ENCODE measurements at regions not wholly inside any gene's neighbourhood (a gene's known extent, or its start where the extent isn't known, plus 50 kb on each side); places are given as distances from the start of the nearest gene placed in this dataset.

DNA sequence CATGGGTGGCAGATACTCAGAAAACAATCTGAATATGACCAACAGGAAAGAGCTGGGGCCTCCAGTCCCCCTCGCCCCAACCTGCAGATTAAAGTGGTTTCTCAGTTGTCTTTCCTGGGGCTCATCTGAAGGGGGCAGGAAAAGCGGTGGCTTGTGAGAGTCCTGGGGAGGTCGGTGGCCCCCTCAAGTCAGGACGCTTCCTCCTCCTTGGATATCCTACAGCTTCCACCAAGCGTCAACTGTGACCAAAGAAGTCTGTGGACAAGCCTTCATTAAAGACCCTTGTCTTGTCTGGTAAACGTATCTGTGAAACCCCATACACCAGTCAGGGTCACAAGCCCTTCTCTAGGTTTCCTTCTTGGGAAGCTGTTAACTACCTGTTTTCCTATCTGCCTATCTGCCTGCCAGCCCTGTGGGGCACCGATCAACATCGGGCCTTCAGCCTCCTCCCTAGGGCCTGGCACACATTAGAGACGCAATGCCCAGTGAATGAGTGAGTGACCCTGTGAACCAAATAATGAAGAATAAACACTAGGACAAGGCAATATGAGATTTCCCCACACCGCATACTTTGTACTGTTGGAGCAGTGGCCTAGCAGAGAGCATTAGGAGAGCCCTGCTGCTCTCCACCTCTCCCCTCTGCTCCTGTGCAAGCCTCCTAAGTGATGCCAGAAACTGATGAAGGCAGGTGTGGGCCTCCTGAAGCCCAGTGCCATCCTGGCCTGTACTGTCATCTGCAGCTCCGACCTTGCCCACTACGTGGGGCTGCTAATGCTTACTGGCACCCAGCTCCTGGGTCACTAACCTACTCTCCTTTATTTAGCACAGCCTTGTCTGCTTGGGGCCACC lies 1317.8 kb downstream of the UQCRFS1 start:
- H3K4me1 ChIP-seq (ENCODE audit: insufficient read depth, low read length), result no peaks in the 10 kb centered on the region
- H3K27me3 ChIP-seq (ENCODE audit: insufficient read depth, low read length), result no peaks in the 10 kb centered on the region
- H3K36me3 ChIP-seq (ENCODE audit: insufficient read depth, low read length), result no peaks in the 10 kb centered on the region
- no peak overlapping the region for H3K4me3 ChIP-seq (ENCODE audit: low read length)
- peaks cover 55% of the 10 kb centered on the region for H3K9me3 ChIP-seq (ENCODE audit: insufficient read depth, low read depth, low read length)
- H3K9ac ChIP-seq (ENCODE audit: low read depth, low read length), result no peak overlapping the region
- WGBS, result 78% methylated on average over 12 of the region's 12 CpGs
- H3K27ac ChIP-seq (ENCODE audit: low read depth, low read length), result no peak overlapping the region

DNA sequence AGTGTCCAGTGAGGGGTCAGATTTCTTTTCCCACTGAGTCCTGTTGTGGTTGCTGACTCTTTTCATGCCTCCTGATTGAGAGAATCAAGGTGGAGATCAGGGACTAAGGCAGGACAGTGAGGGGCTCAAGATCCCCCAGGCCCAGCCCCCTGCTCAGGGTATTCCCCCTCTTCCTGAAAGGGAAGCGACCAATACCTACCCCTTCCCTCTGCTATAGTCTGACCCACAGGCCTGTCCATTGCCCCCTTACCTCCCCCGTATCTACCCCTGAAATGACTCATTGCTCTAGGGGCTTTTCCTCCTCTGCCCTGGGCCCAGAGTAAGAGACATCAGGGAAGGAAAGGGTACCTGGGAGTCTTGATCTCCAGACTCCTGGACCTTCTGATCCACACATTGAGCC lies 1320.5 kb downstream of the UQCRFS1 start:
- Histone ChIP-seq H3K4me1 (ENCODE audit: insufficient read depth, low read length) (no peaks in the 10 kb centered on the region), H3K9me3 (ENCODE audit: insufficient read depth, low read depth, low read length) (peaks cover 61% of the 10 kb centered on the region), H3K4me3 (ENCODE audit: low read length) (no peak overlapping the region), H3K36me3 (ENCODE audit: insufficient read depth, low read length) (no peaks in the 10 kb centered on the region), H3K27me3 (ENCODE audit: insufficient read depth, low read length) (no peaks in the 10 kb centered on the region), H3K27ac (ENCODE audit: low read depth, low read length) (no peak overlapping the region), H3K9ac (ENCODE audit: low read depth, low read length) (no peak overlapping the region)
- 81% methylated on average over 2 of the region's 2 CpGs for WGBS

DNA sequence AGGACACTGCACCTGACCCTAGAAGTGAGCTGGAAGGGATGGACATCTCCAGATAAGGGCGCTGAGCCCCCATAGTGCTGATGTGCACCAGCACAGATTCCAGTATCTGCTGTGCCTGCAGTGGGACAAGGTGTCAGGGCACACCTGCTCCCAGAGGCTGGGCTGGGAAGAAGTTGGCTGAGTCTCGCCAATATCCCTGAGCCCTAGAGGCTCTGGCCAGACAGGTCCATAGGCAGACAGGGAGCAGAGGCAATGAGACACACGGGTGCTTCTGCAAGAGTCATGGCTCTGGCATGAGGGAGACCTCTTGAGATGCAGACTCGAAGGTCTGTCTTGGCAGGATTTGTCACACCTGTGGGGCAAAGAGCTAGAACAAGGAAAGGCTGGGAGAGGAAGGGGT lies 1321.5 kb downstream of the UQCRFS1 start:
- 64% methylated on average over 4 of the region's 4 CpGs for WGBS
- no peaks in the 10 kb centered on the region for H3K4me1 ChIP-seq (ENCODE audit: insufficient read depth, low read length)
- no peaks in the 10 kb centered on the region for H3K36me3 ChIP-seq (ENCODE audit: insufficient read depth, low read length)
- H3K27me3 ChIP-seq (ENCODE audit: insufficient read depth, low read length), result no peaks in the 10 kb centered on the region
- H3K9ac ChIP-seq (ENCODE audit: low read depth, low read length), result no peak overlapping the region
- peaks cover 68% of the 10 kb centered on the region for H3K9me3 ChIP-seq (ENCODE audit: insufficient read depth, low read depth, low read length)
- no peak overlapping the region for H3K27ac ChIP-seq (ENCODE audit: low read depth, low read length)
- H3K4me3 ChIP-seq (ENCODE audit: low read length), result no peak overlapping the region

DNA sequence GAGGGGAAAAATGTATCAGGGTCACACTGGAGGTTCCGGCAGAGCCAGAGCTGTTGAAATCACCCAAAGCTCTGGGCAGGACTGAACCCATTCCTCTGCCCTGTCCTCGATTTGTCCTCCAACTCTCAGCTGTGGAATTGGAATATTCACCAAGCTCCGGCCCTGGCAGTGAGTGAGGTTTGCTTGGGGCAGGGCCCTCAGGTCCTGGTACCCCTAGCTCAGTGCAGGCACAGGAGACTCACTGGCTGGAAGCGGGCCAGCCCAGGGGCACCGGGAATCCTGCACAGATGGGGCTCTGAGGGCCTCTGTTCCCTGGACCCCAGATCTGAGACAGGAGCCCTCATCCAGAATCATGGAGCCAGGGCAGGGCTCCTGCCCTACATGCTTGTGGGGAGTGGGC lies 1322.3 kb downstream of the UQCRFS1 start:
- H3K9me3 ChIP-seq (ENCODE audit: insufficient read depth, low read depth, low read length), result peaks cover 68% of the 10 kb centered on the region

DNA sequence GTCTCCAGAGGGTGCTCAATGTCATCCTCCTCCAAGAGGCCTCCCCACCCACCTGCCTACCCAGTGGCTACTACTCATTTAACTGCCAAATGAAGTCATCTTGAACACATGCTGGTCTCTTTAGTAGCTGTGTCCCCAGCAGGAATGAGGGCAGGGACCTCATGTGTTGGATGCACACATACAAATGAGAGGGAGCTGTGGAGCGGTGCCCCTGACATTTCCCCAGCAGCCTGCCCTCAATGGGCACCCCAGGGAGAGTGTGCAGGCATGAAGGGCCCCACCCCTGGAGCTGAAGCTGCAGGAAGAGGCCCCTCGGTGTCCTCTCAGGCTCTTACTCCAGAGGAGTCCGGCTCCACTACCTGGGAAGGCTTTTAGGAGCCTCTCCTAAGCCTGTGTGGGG lies 1322.7 kb downstream of the UQCRFS1 start:
- Histone ChIP-seq H3K27me3 (ENCODE audit: insufficient read depth, low read length) (no peaks in the 10 kb centered on the region), H3K9ac (ENCODE audit: low read depth, low read length) (no peak overlapping the region), H3K9me3 (ENCODE audit: insufficient read depth, low read depth, low read length) (peaks cover 66% of the 10 kb centered on the region), H3K36me3 (ENCODE audit: insufficient read depth, low read length) (no peaks in the 10 kb centered on the region), H3K4me3 (ENCODE audit: low read length) (no peak overlapping the region), H3K4me1 (ENCODE audit: insufficient read depth, low read length) (no peaks in the 10 kb centered on the region), H3K27ac (ENCODE audit: low read depth, low read length) (no peak overlapping the region)
- 82% methylated on average over 3 of the region's 3 CpGs for WGBS

More for the DNA sequence above, 1322.3 kb downstream of the UQCRFS1 start:
- no peaks in the 10 kb centered on the region for H3K4me1 ChIP-seq (ENCODE audit: insufficient read depth, low read length)
- no peaks in the 10 kb centered on the region for H3K27me3 ChIP-seq (ENCODE audit: insufficient read depth, low read length)
- WGBS, result 60% methylated on average over 5 of the region's 5 CpGs
- H3K4me3 ChIP-seq (ENCODE audit: low read length), result no peak overlapping the region
- no peak overlapping the region for H3K9ac ChIP-seq (ENCODE audit: low read depth, low read length)
- H3K27ac ChIP-seq (ENCODE audit: low read depth, low read length), result no peak overlapping the region
- no peaks in the 10 kb centered on the region for H3K36me3 ChIP-seq (ENCODE audit: insufficient read depth, low read length)

DNA sequence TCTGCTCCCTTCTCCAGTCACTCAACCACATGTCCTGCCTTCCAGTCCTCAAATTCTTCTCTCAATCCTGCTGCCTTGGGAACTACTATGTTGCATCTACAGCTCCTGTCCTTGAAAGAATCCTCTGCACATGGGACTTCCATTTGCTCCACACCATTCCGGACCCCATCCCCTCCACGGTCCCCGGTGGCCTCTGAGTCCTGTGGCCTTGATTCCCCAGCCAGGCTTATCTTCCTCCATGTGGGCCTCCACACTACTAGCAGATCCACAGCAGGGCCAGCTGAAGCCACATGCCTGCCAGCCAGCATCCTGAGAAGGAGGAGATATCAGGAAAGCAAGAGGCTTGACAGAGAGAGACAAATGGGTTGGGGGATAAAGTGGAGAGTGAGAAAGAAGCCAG lies 1323.8 kb downstream of the UQCRFS1 start:
- Histone ChIP-seq H3K27me3 (ENCODE audit: insufficient read depth, low read length) (no peaks in the 10 kb centered on the region), H3K4me3 (ENCODE audit: low read length) (no peak overlapping the region), H3K9me3 (ENCODE audit: insufficient read depth, low read depth, low read length) (peaks cover 58% of the 10 kb centered on the region), H3K9ac (ENCODE audit: low read depth, low read length) (no peak overlapping the region), H3K36me3 (ENCODE audit: insufficient read depth, low read length) (no peaks in the 10 kb centered on the region), H3K27ac (ENCODE audit: low read depth, low read length) (no peak overlapping the region), H3K4me1 (ENCODE audit: insufficient read depth, low read length) (no peaks in the 10 kb centered on the region)
- WGBS, result 90% methylated on average over 3 of the region's 3 CpGs

DNA sequence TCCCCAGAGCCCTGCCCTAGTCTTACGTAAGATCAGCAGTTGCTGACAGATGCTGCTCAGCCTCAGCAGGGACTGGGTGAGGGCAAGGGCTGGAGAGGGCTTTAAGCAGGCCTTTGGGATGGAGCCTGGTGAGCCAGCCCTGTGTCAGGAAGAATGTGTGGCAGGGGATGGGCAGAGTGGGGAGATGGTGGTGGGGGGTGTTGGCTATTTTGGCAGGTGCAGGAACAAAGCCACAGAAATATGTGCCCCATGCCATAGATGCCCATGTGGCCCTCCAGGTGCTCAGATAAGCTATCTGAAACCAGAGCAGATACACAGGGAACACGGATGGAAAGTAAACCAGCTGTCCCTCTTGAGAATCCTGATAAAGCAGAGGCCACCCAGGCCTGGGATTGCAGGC lies 1325.0 kb downstream of the UQCRFS1 start:
- Histone ChIP-seq H3K27me3 (ENCODE audit: insufficient read depth, low read length) (no peaks in the 10 kb centered on the region), H3K27ac (ENCODE audit: low read depth, low read length) (no peak overlapping the region), H3K9me3 (ENCODE audit: insufficient read depth, low read depth, low read length) (peaks cover 64% of the 10 kb centered on the region), H3K4me3 (ENCODE audit: low read length) (no peak overlapping the region), H3K36me3 (ENCODE audit: insufficient read depth, low read length) (no peaks in the 10 kb centered on the region), H3K9ac (ENCODE audit: low read depth, low read length) (no peak overlapping the region), H3K4me1 (ENCODE audit: insufficient read depth, low read length) (no peaks in the 10 kb centered on the region)
- WGBS, result 76% methylated on average over 2 of the region's 2 CpGs

DNA sequence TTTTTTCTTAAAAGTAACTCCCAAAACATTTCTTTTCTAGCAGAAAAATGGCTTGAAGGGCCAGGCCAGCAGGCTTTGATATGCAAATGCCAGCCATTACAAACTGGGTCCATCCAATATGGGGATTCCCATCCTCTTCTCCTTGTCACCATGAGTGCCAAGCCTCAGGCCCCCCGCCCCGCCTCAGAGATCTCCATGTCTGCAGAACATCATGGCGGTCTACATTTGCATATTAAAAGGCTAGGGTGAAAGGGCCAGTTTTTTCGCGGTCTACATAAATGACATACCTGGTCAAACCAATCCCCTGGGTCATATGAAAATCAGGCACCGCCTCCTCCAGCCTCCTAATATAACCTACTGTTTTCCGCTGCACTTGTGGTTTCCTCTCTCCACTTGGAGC lies 1327.6 kb downstream of the UQCRFS1 start:
- peaks cover 55% of the 10 kb centered on the region for H3K9me3 ChIP-seq (ENCODE audit: insufficient read depth, low read depth, low read length)
- no peaks in the 10 kb centered on the region for H3K4me1 ChIP-seq (ENCODE audit: insufficient read depth, low read length)
- H3K4me3 ChIP-seq (ENCODE audit: low read length), result no peak overlapping the region
- no peaks in the 10 kb centered on the region for H3K27me3 ChIP-seq (ENCODE audit: insufficient read depth, low read length)
- H3K27ac ChIP-seq (ENCODE audit: low read depth, low read length), result no peak overlapping the region
- H3K9ac ChIP-seq (ENCODE audit: low read depth, low read length), result no peak overlapping the region
- H3K36me3 ChIP-seq (ENCODE audit: insufficient read depth, low read length), result no peaks in the 10 kb centered on the region
- 60% methylated on average over 7 of the region's 7 CpGs for WGBS

DNA sequence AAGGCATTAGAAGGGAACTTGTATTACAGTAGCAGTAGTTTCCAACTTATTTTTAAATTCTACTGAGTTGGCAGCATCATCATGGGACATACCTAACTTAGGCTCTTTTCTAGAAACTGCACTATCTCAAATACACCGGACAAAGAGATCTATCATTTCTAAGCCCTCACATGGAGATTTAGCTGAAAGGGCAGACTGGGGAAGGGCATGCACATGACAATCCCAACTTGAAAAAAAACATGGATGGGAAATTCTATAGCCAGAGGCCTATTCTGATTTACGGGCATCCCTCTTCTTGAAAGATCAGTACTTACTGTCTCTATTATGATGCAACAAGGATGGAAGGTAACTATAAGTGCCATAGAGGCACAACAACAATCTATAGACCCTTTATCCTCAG lies 1328.6 kb downstream of the UQCRFS1 start:
- H3K4me1 ChIP-seq (ENCODE audit: insufficient read depth, low read length), result no peaks in the 10 kb centered on the region
- peaks cover 55% of the 10 kb centered on the region for H3K9me3 ChIP-seq (ENCODE audit: insufficient read depth, low read depth, low read length)
- H3K36me3 ChIP-seq (ENCODE audit: insufficient read depth, low read length), result no peaks in the 10 kb centered on the region
- no peak overlapping the region for H3K27ac ChIP-seq (ENCODE audit: low read depth, low read length)
- WGBS, result 84% methylated on average over 2 of the region's 2 CpGs
- H3K9ac ChIP-seq (ENCODE audit: low read depth, low read length), result no peak overlapping the region
- H3K4me3 ChIP-seq (ENCODE audit: low read length), result no peak overlapping the region
- H3K27me3 ChIP-seq (ENCODE audit: insufficient read depth, low read length), result no peaks in the 10 kb centered on the region

DNA sequence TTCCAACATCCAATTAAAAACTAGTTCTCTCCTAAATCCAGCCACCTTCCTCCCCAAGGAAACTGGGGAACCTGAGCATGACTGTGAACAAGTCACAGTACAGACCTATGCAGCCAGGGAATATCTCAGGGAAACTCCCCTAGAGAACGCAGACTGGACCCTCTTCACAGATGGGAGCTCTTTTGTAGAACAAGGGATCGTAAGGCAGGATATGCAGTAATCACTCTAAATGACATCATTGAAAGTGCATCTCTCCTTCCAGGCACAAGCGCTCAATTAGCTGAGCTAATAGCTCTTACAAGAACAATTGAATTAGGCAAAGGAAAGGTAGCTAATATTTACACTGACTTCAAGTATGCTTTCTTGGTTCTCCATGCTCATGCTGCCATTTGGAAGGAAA lies 1331.7 kb downstream of the UQCRFS1 start:
- Histone ChIP-seq H3K27ac (ENCODE audit: low read depth, low read length) (no peak overlapping the region), H3K9me3 (ENCODE audit: insufficient read depth, low read depth, low read length) (peaks cover 46% of the 10 kb centered on the region), H3K9ac (ENCODE audit: low read depth, low read length) (no peak overlapping the region), H3K4me3 (ENCODE audit: low read length) (no peak overlapping the region), H3K4me1 (ENCODE audit: insufficient read depth, low read length) (no peaks in the 10 kb centered on the region), H3K36me3 (ENCODE audit: insufficient read depth, low read length) (no peaks in the 10 kb centered on the region), H3K27me3 (ENCODE audit: insufficient read depth, low read length) (no peaks in the 10 kb centered on the region)
- 97% methylated on average over 3 of the region's 3 CpGs for WGBS

DNA sequence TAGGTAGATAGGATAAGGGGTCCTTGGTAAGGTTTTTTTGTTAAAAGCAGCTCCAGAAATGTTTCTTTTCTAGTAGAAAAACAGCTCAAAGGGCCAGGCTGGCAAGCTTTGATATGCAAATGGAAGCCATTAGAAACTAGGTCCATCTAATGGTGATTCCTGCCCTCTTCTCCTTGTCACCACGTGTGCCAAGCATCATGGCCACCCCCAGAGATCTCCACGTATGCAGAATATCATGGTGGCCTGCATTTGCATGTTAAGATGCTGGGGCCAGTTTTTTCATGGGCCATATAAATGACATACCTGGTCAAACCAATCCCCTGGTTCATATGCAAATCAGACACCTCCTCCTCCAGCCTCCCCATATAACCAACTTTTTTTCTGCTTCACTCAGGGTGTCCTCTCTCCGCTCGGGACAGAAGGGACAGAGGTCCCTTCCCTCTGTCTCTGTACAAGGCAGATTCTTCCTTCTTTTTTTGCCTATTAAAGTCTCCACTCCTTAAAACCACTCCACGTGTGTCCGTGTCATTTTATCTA lies 1335.9 kb downstream of the UQCRFS1 start:
- Histone ChIP-seq H3K36me3 (ENCODE audit: insufficient read depth, low read length) (no peaks in the 10 kb centered on the region), H3K4me1 (ENCODE audit: insufficient read depth, low read length) (no peaks in the 10 kb centered on the region), H3K27me3 (ENCODE audit: insufficient read depth, low read length) (no peaks in the 10 kb centered on the region), H3K9me3 (ENCODE audit: insufficient read depth, low read depth, low read length) (peaks cover 61% of the 10 kb centered on the region), H3K9ac (ENCODE audit: low read depth, low read length) (no peak overlapping the region), H3K4me3 (ENCODE audit: low read length) (no peak overlapping the region), H3K27ac (ENCODE audit: low read depth, low read length) (no peak overlapping the region)
- 62% methylated on average over 6 of the region's 6 CpGs for WGBS
